ENCODE measurements at regions not wholly inside any gene's neighbourhood (a gene's known extent, or its start where the extent isn't known, plus 50 kb on each side); places are given as distances from the start of the nearest gene placed in this dataset.

GRCh38 chr1:221419513-221420095 is 322.3 kb downstream of the DUSP10 start:
- DNase-seq (no peak), ATAC-seq (no peak)
- intact Hi-C loops (cut with DNase I): no loop called here
- no peak overlapping the region for H3K27ac ChIP-seq
- no peaks in the 10 kb centered on the region for H3K27me3 ChIP-seq (ENCODE audit: low read depth)
- no peaks in the 10 kb centered on the region for H3K4me1 ChIP-seq
- no peak for TF ChIP-seq CTCF (IDR thresholded peaks at IDR 0.05)
- no peaks in the 10 kb centered on the region for H3K36me3 ChIP-seq
- no peak overlapping the region for H3K4me3 ChIP-seq
- H3K9me3 ChIP-seq: no peaks in the 10 kb centered on the region

GRCh38 chr1:221429264-221429663 is 312.6 kb downstream of the DUSP10 start:
- intact Hi-C loops (cut with DNase I): no loop called here
- H3K36me3 ChIP-seq: no peaks in the 10 kb centered on the region
- H3K27me3 ChIP-seq (ENCODE audit: low read depth): no peaks in the 10 kb centered on the region
- no peak overlapping the region for H3K4me3 ChIP-seq
- ATAC-seq (no peak), DNase-seq (no peak)
- peaks cover 10% of the 10 kb centered on the region for H3K9me3 ChIP-seq
- H3K27ac ChIP-seq: no peak overlapping the region
- H3K4me1 ChIP-seq: no peaks in the 10 kb centered on the region
- TF ChIP-seq CTCF (IDR thresholded peaks at IDR 0.05): no peak

- Histone ChIP-seq H3K4me3 (no peak overlapping the region), H3K9me3 (peaks cover 10% of the 10 kb centered on the region), H3K36me3 (no peaks in the 10 kb centered on the region), H3K4me1 (peaks cover 5% of the 10 kb centered on the region), H3K27me3 (ENCODE audit: low read depth) (no peaks in the 10 kb centered on the region), H3K27ac (no peak overlapping the region)
- ATAC-seq (no peak), DNase-seq (no peak)
- intact Hi-C loops (cut with DNase I): loop anchor here (10.0 kb wide), 1 partner anchor 166 kb away; no protein-coding TSS in a partner anchor
- no peak for TF ChIP-seq CTCF (IDR thresholded peaks at IDR 0.05)
Observed at GRCh38 chr1:221430152-221430960, 311.5 kb downstream of the DUSP10 start.

- no peak overlapping the region for H3K27ac ChIP-seq
- H3K4me1 ChIP-seq: peaks cover 5% of the 10 kb centered on the region
- no peak for TF ChIP-seq CTCF (IDR thresholded peaks at IDR 0.05)
- peaks cover 6% of the 10 kb centered on the region for H3K9me3 ChIP-seq
- DNase-seq (no peak), ATAC-seq (no peak)
- intact Hi-C loops (cut with DNase I): loop anchor here (10.0 kb wide), 1 partner anchor 166 kb away; no protein-coding TSS in a partner anchor
- H3K36me3 ChIP-seq: no peaks in the 10 kb centered on the region
- H3K27me3 ChIP-seq (ENCODE audit: low read depth): no peaks in the 10 kb centered on the region
- H3K4me3 ChIP-seq: no peak overlapping the region
Observed at GRCh38 chr1:221431068-221431651, 310.7 kb downstream of the DUSP10 start.

- H3K4me3 ChIP-seq: no peak overlapping the region
- no peak for DNase-seq
- no peak for ATAC-seq
- H3K27ac ChIP-seq: no peak overlapping the region
- H3K9me3 ChIP-seq: peaks cover 3% of the 10 kb centered on the region
- peaks cover 5% of the 10 kb centered on the region for H3K4me1 ChIP-seq
- intact Hi-C loops (cut with DNase I): loop anchor here (10.0 kb wide), 1 partner anchor 167 kb away; no protein-coding TSS in a partner anchor
- H3K27me3 ChIP-seq (ENCODE audit: low read depth): no peaks in the 10 kb centered on the region
- H3K36me3 ChIP-seq: no peaks in the 10 kb centered on the region
- no peak for TF ChIP-seq CTCF (IDR thresholded peaks at IDR 0.05)
Observed at GRCh38 chr1:221431961-221432360, 309.9 kb downstream of the DUSP10 start.
